Natural killer cell (primary cell): ENCODE measurements at regions not wholly inside any gene's neighbourhood (a gene's known extent, or its start where the extent isn't known, plus 50 kb on each side); places are given as distances from the start of the nearest gene placed in this dataset.

Experiments
- ATAC-seq, 3 donors: fragments of 150-1000 bp in 2 of 3; fragments of 200-7000 bp in 1 of 3; cut with Tn5 transposase; 1 replicate in 1 of 3; 2 replicates in 2 of 3; pipeline ENCODE4 v1.10.0; 2021; ENCODE audit warnings: mild to moderate bottlenecking in 2 of 3, moderate library complexity in 2 of 3
- DNase-seq, 2 donors: peaks; one replicate each; pipeline versions ENCODE4 v3.0.0 to v3.0.0-alpha.2; 2013 to 2021; ENCODE audit warnings: mixed read lengths in 1 of 2
- H3K27ac ChIP-seq: one replicate; pipeline ENCODE4 v1.5.1; 2013; ENCODE audit warnings: mild to moderate bottlenecking, low read length
- H3K27me3 ChIP-seq: one replicate; pipeline ENCODE4 v1.6.1; 2013; ENCODE audit warnings: low read length; ENCODE audit not compliant: control insufficient read depth, insufficient read depth
- H3K36me3 ChIP-seq: one replicate; pipeline ENCODE4 v1.6.1; 2013; ENCODE audit warnings: low read length; ENCODE audit not compliant: control insufficient read depth, insufficient read depth
- H3K4me1 ChIP-seq: one replicate; pipeline ENCODE4 v1.6.1; 2013; ENCODE audit warnings: low read length; ENCODE audit not compliant: control insufficient read depth, insufficient read depth
- H3K4me3 ChIP-seq: one replicate; pipeline ENCODE4 v1.5.1; 2013; ENCODE audit warnings: low read length
- H3K9me3 ChIP-seq: one replicate; pipeline ENCODE4 v1.6.1; 2013; ENCODE audit warnings: low read length; ENCODE audit not compliant: control insufficient read depth, insufficient read depth
- H3K27ac Mint-ChIP-seq, 2 donors: one replicate each; pipeline ENCODE4 v1.8.0; 2022; ENCODE audit warnings: mild to moderate bottlenecking in 2 of 2, mixed read lengths in 2 of 2, moderate library complexity in 1 of 2
- H3K27me3 Mint-ChIP-seq, 2 donors: one replicate each; pipeline ENCODE4 v1.8.0; 2022; ENCODE audit warnings: low read depth in 2 of 2, mixed read lengths in 2 of 2
- H3K36me3 Mint-ChIP-seq: one replicate; pipeline ENCODE4 v1.8.0; 2022; ENCODE audit warnings: mixed read lengths
- H3K4me1 Mint-ChIP-seq, 2 donors: one replicate each; pipeline ENCODE4 v1.8.0; 2022; ENCODE audit warnings: mixed read lengths in 2 of 2
- H3K4me3 Mint-ChIP-seq: one replicate; pipeline ENCODE4 v1.8.0; 2022; ENCODE audit warnings: mild to moderate bottlenecking, moderate library complexity, mixed read lengths
- H3K9me3 Mint-ChIP-seq, 2 donors: one replicate each; pipeline ENCODE4 v1.8.0; 2022; ENCODE audit warnings: mixed read lengths in 2 of 2
- WGBS: methylation state at CpG from one replicate; pipeline ENCODE4 v1.1.7; 2013; ENCODE audit warnings: missing lambda C conversion rate; ENCODE audit not compliant: insufficient coverage; 5-methylcytosine and 5-hydroxymethylcytosine counted together
- intact Hi-C: fragments of 100-400 bp; cut with micrococcal nuclease; formaldehyde crosslinking; loops from one replicate; pipeline ENCODE4 v1.14.2; 2022
- TF ChIP-seq, protein P1 (sequence below): fragments of 200-600 bp; IDR thresholded peaks from one replicate; pipeline ENCODE4 v1.8.0; 2022; ENCODE audit warnings: antibody characterized with exemption

DNA sequence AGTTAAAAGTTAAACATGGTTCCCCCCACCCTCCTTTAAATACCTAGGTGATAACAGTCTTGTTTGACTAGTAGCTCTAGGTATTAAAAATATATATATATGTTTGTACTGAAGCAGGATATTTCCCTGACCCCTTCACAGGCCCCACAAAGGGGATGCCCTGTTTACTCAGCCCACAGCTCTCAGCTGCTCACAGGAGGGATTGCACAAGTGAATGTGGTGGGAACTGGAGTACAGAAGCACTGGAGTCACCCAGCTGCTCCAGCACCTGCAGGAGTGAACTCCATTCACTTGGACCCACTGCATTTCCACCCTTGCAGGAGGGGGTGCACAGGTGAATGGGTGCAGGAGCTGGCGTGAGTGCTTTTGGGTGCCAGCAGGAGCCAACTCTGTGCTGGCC is 99.3 kb upstream of the TLR3 start:
- H3K27me3 ChIP-seq = no peaks in the 10 kb centered on the region
- WGBS = 100% methylated on average over 1 of the region's 1 CpG
- no peak overlapping the region for H3K27ac ChIP-seq
- Mint-ChIP-seq H3K36me3 (no peaks in the 10 kb centered on the region), H3K27me3 (peaks cover 2 to 7% of the 10 kb centered on the region in 2 donors), H3K27ac (no peak overlapping the region), H3K4me1 (no peaks in the 10 kb centered on the region), H3K9me3 (no peaks in the 10 kb centered on the region), H3K4me3 (no peak overlapping the region)
- no peaks in the 10 kb centered on the region for H3K4me1 ChIP-seq
- H3K4me3 ChIP-seq = no peak overlapping the region
- TF ChIP-seq, protein P1, sequence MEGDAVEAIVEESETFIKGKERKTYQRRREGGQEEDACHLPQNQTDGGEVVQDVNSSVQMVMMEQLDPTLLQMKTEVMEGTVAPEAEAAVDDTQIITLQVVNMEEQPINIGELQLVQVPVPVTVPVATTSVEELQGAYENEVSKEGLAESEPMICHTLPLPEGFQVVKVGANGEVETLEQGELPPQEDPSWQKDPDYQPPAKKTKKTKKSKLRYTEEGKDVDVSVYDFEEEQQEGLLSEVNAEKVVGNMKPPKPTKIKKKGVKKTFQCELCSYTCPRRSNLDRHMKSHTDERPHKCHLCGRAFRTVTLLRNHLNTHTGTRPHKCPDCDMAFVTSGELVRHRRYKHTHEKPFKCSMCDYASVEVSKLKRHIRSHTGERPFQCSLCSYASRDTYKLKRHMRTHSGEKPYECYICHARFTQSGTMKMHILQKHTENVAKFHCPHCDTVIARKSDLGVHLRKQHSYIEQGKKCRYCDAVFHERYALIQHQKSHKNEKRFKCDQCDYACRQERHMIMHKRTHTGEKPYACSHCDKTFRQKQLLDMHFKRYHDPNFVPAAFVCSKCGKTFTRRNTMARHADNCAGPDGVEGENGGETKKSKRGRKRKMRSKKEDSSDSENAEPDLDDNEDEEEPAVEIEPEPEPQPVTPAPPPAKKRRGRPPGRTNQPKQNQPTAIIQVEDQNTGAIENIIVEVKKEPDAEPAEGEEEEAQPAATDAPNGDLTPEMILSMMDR = no peak
- H3K9me3 ChIP-seq = no peaks in the 10 kb centered on the region
- ATAC-seq (no peak), DNase-seq (no peak)
- intact Hi-C loops = no loop called here
- H3K36me3 ChIP-seq = no peaks in the 10 kb centered on the region

DNA sequence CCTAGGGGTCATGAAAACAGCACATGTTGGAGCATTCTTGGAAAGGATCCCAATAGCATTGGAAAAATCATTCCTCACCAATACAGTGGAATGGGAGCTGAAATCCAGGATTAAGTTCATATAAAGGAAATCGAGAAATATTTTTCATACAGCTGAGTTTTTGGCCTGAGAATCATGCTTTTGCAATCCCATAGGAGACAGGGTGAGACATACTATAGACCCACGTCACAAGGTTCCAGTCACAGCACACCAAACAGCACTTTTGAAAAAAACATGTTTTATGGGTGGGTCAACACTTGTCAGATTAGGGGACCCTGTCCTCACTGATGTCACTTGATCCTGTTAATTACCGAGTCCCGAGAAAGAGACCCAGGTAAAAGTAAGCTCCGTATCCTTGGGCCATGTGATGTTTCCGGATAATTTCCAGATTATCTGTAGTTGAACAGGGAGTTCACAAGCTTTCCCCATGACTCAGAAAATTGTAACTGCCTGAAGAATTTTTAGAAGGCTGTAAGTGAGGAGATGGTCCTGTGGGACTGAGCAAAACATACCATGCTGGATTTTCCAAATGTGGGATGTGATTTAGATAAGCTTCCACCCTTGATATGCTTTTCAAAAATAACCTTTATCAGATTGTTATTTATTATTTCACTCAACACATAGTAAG is 80.9 kb upstream of the TLR3 start:
- Histone ChIP-seq H3K9me3 (no peaks in the 10 kb centered on the region), H3K4me1 (no peaks in the 10 kb centered on the region), H3K27ac (no peak overlapping the region), H3K36me3 (no peaks in the 10 kb centered on the region), H3K27me3 (no peaks in the 10 kb centered on the region), H3K4me3 (no peak overlapping the region)
- no peak overlapping the region for H3K27ac Mint-ChIP-seq
- peaks cover 7 to 12% of the 10 kb centered on the region in 2 donors for H3K27me3 Mint-ChIP-seq
- peaks cover 2 to 6% of the 10 kb centered on the region in 2 donors for H3K9me3 Mint-ChIP-seq
- ATAC-seq = no peak
- intact Hi-C loops = no loop called here
- DNase-seq = no peak
- TF ChIP-seq, protein P1 = no peak
- no peaks in the 10 kb centered on the region for H3K4me1 Mint-ChIP-seq
- 91% methylated on average over 6 of the region's 6 CpGs for WGBS
- H3K4me3 Mint-ChIP-seq = no peak overlapping the region
- no peaks in the 10 kb centered on the region for H3K36me3 Mint-ChIP-seq

DNA sequence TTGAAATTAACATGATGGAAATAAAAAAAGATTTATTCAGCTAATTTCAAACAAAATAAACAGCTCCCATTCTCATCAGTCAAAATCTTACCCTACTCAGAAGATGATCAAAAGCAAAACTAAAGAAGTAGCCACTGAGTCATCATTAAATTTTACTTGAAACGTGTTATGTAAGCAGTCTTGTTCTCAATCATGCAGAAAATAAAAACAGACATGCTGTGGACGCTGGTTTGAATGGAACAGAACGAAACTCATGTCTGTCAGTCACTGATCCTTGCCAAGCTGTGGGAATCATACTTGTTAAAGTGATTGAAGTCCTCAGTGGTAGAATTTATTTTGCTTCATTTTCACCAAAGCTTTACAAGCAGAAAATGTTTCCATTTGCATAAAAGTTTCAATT is 77.2 kb upstream of the TLR3 start:
- H3K4me3 ChIP-seq = no peak overlapping the region
- H3K27me3 Mint-ChIP-seq = peaks cover 4 to 8% of the 10 kb centered on the region in 2 donors
- H3K4me3 Mint-ChIP-seq = no peak overlapping the region
- H3K9me3 Mint-ChIP-seq = no peaks in the 10 kb centered on the region
- no peaks in the 10 kb centered on the region for H3K36me3 ChIP-seq
- H3K9me3 ChIP-seq = no peaks in the 10 kb centered on the region
- H3K27me3 ChIP-seq = no peaks in the 10 kb centered on the region
- ATAC-seq (no peak), DNase-seq (no peak)
- no peaks in the 10 kb centered on the region for H3K36me3 Mint-ChIP-seq
- TF ChIP-seq, protein P1 = no peak
- H3K4me1 ChIP-seq = no peaks in the 10 kb centered on the region
- WGBS = 64% methylated on average over 3 of the region's 3 CpGs
- no peaks in the 10 kb centered on the region for H3K4me1 Mint-ChIP-seq
- H3K27ac Mint-ChIP-seq = no peak overlapping the region
- intact Hi-C loops = no loop called here
- H3K27ac ChIP-seq = no peak overlapping the region

DNA sequence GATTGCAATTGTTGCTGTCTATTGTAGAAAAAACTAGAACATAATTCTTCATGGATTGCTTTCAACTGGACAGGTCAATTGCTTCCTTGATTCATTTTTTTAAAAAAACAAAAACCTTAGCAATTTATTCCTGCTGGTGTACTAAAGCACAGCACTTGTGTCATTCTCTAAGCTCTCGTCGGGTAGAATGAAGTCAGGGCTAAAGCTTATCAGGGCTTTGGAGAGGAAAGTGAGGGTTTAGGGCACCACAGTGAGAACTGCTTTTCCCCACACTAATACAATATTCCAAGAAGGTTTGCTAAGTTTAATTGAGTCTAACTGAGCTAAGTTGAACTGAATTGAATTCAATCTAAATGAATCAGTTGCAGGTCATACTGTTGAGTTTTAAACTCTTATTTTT is 76.4 kb upstream of the TLR3 start:
- Mint-ChIP-seq H3K27me3 (peaks cover 3 to 6% of the 10 kb centered on the region in 2 donors), H3K36me3 (no peaks in the 10 kb centered on the region), H3K27ac (no peak overlapping the region), H3K4me1 (no peaks in the 10 kb centered on the region), H3K9me3 (no peaks in the 10 kb centered on the region), H3K4me3 (no peak overlapping the region)
- Histone ChIP-seq H3K4me3 (no peak overlapping the region), H3K27ac (no peak overlapping the region), H3K27me3 (no peaks in the 10 kb centered on the region), H3K36me3 (no peaks in the 10 kb centered on the region), H3K4me1 (no peaks in the 10 kb centered on the region), H3K9me3 (no peaks in the 10 kb centered on the region)
- ATAC-seq = no peak
- DNase-seq = no peak
- no CpG with 5 or more reads among the region's 2 CpGs for WGBS
- intact Hi-C loops = no loop called here
- TF ChIP-seq, protein P1 = no peak
